ENCODE measurements at regions not wholly inside any gene's neighbourhood (a gene's known extent, or its start where the extent isn't known, plus 50 kb on each side); places are given as distances from the start of the nearest gene placed in this dataset.

GRCh38 chr14:66345986-66346385, 140.2 kb upstream of the CCDC196 start:
- Histone ChIP-seq H3K4me1 (no peaks in the 10 kb centered on the region), H3K4me3 (no peak overlapping the region), H3K27me3 (no peaks in the 10 kb centered on the region), H3K36me3 (no peaks in the 10 kb centered on the region), H3K27ac (no peak overlapping the region), H3K9me3 (no peaks in the 10 kb centered on the region)
- TF ChIP-seq POLR2A (IDR thresholded peaks at IDR 0.05) = no peak
- no peak for TF ChIP-seq CTCF (IDR thresholded peaks at IDR 0.05)
- DNase-seq = no peak

GRCh38 chr14:66351310-66351709, 134.9 kb upstream of the CCDC196 start:
- no peaks in the 10 kb centered on the region for H3K9me3 ChIP-seq
- no peaks in the 10 kb centered on the region for H3K27me3 ChIP-seq
- no peaks in the 10 kb centered on the region for H3K36me3 ChIP-seq
- H3K4me3 ChIP-seq = no peak overlapping the region
- TF ChIP-seq POLR2A (IDR thresholded peaks at IDR 0.05) (no peak), CTCF (IDR thresholded peaks at IDR 0.05) (no peak)
- no peaks in the 10 kb centered on the region for H3K4me1 ChIP-seq
- no peak overlapping the region for H3K27ac ChIP-seq
- DNase-seq = no peak

- H3K27ac ChIP-seq = no peak overlapping the region
- no peak overlapping the region for H3K4me3 ChIP-seq
- H3K9me3 ChIP-seq = no peaks in the 10 kb centered on the region
- H3K36me3 ChIP-seq = no peaks in the 10 kb centered on the region
- H3K27me3 ChIP-seq = no peaks in the 10 kb centered on the region
- peak in 5 of 6 experiments; percentile 40 to 67 (median 58) for TF ChIP-seq CTCF (IDR thresholded peaks at IDR 0.05)
- TF ChIP-seq POLR2A (IDR thresholded peaks at IDR 0.05) = no peak
- H3K4me1 ChIP-seq = peaks cover 0 to 5% (median 0%) of the 10 kb centered on the region in 4 donors
- no peak for DNase-seq
Observed at GRCh38 chr14:66359500-66359899, 126.7 kb upstream of the CCDC196 start.

GRCh38 chr14:66360366-66360926, 125.7 kb upstream of the CCDC196 start:
- H3K36me3 ChIP-seq = no peaks in the 10 kb centered on the region
- no peaks in the 10 kb centered on the region for H3K27me3 ChIP-seq
- no peak for DNase-seq
- H3K4me1 ChIP-seq = peaks cover 0 to 5% (median 0%) of the 10 kb centered on the region in 4 donors
- H3K9me3 ChIP-seq = no peaks in the 10 kb centered on the region
- no peak overlapping the region for H3K4me3 ChIP-seq
- no peak overlapping the region for H3K27ac ChIP-seq
- no peak for TF ChIP-seq CTCF (IDR thresholded peaks at IDR 0.05)
- TF ChIP-seq POLR2A (IDR thresholded peaks at IDR 0.05) = no peak

- Histone ChIP-seq H3K4me3 (no peak overlapping the region), H3K27ac (no peak overlapping the region), H3K36me3 (no peaks in the 10 kb centered on the region), H3K9me3 (no peaks in the 10 kb centered on the region), H3K4me1 (peaks cover 0 to 5% (median 0%) of the 10 kb centered on the region in 4 donors), H3K27me3 (no peaks in the 10 kb centered on the region)
- DNase-seq = no peak
- TF ChIP-seq CTCF (IDR thresholded peaks at IDR 0.05) = no peak
- TF ChIP-seq POLR2A (IDR thresholded peaks at IDR 0.05) = no peak
Observed at GRCh38 chr14:66361013-66361412, 125.2 kb upstream of the CCDC196 start.

- Histone ChIP-seq H3K4me1 (peaks cover 0 to 4% (median 0%) of the 10 kb centered on the region in 4 donors), H3K27ac (no peak overlapping the region), H3K27me3 (no peaks in the 10 kb centered on the region), H3K9me3 (no peaks in the 10 kb centered on the region), H3K36me3 (no peaks in the 10 kb centered on the region), H3K4me3 (no peak overlapping the region)
- DNase-seq = no peak
- TF ChIP-seq CTCF (IDR thresholded peaks at IDR 0.05) (no peak), POLR2A (IDR thresholded peaks at IDR 0.05) (no peak)
Observed at GRCh38 chr14:66365388-66365787, 120.8 kb upstream of the CCDC196 start.

Data from Peyer's patch (tissue), 4 donors.